AG09319 (cell line): ENCODE measurements at regions not wholly inside any gene's neighbourhood (a gene's known extent, or its start where the extent isn't known, plus 50 kb on each side); places are given as distances from the start of the nearest gene placed in this dataset.

ENCODE experiments used
- DNase-seq: peaks from one replicate; pipeline ENCODE4 v3.0.0-alpha.2; 2010; ENCODE audit warnings: low read depth; ENCODE audit errors: extremely low read depth
- TF ChIP-seq, protein P1 (sequence below): IDR thresholded peaks from 2 replicates; pipeline ENCODE4 v1.5.1; 2011; ENCODE audit warnings: low read depth, mild to moderate bottlenecking, inconsistent platforms, low read length, moderate library complexity

DNA sequence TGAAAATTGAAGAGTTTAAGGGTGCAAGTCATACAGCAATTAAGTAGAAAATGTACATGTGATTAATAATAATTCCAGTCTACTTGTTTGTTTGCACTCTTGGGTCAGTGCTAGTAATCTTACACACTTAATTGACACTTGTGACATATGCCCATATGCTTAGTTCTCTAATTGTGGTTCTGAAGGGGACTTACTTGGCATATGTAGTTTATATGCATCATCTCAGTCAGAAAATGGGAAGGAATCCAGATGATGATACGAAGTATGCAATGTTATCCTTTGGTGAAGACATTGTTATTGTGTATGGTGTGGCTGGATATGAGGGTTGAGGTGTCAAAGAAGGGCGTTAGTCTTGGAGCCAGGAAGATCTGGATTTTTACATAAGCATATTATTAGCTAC is 193.5 kb upstream of the HDAC9 start:
- DNase-seq, result no peak
- TF ChIP-seq, protein P1, sequence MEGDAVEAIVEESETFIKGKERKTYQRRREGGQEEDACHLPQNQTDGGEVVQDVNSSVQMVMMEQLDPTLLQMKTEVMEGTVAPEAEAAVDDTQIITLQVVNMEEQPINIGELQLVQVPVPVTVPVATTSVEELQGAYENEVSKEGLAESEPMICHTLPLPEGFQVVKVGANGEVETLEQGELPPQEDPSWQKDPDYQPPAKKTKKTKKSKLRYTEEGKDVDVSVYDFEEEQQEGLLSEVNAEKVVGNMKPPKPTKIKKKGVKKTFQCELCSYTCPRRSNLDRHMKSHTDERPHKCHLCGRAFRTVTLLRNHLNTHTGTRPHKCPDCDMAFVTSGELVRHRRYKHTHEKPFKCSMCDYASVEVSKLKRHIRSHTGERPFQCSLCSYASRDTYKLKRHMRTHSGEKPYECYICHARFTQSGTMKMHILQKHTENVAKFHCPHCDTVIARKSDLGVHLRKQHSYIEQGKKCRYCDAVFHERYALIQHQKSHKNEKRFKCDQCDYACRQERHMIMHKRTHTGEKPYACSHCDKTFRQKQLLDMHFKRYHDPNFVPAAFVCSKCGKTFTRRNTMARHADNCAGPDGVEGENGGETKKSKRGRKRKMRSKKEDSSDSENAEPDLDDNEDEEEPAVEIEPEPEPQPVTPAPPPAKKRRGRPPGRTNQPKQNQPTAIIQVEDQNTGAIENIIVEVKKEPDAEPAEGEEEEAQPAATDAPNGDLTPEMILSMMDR, result no peak

DNA sequence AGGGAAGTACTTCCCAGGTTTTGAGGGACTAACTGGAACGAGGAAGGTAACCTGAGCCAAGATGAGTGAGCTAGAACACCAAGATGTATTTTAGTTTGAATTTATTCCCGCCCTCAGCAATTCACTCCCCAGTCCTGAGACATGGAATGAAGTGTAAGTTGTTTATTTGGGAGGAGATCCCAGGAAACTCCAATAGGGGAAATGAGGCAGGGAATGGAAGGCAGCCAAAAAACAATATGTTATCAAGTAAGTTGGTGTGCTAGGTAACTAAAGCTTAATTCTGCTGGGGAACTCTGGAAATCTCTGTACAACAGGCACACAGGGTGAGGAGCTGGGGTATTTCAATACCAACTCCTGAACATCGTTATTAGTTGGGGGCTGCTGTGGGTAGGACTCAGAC is 189.7 kb upstream of the HDAC9 start:
- TF ChIP-seq, protein P1, result no peak

GRCh38 chr7:18306696-18307095 is 188.9 kb upstream of the HDAC9 start:
- TF ChIP-seq, protein P1, result no peak
- no peak for DNase-seq

More for the DNA sequence above, 189.7 kb upstream of the HDAC9 start:
- no peak for DNase-seq

DNA sequence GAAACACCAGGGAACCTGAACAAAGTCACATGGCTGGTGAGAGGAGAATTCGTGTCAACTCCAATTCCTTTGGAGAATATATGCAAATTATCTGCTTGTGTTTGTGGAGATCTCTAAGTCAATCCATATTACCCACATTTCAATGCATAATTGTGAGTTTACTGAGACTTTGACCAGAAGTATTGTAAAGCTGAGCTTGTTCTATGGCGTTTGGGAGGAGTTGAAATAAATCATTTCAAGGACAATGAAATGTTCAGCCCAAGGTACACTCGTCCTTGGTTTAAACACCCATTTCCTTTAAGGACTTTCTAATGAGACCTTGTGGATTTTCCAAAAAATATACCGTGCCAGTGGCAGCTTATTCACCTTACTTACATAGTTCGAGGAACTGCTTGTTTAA is 186.6 kb upstream of the HDAC9 start:
- DNase-seq, result no peak
- TF ChIP-seq, protein P1, result no peak

DNA sequence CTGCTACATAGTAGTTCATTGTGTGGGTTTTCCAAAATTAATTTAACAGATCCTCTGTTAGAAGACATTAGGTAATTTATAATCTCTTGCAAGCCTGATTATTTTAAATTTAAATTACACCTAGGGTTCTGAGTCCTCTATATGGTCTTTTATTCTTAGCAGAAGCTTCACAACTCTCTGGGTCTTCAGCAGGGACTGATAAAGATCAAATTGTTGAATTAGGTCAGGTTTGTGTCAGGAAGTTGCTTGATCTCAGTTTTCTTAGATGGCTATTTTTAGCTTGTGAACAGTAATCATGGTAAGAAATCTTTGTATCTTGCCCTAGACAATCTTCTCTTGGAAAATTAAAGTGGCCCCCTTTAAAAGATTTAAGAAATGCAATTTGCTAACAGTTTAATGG is 183.1 kb upstream of the HDAC9 start:
- no peak for DNase-seq
- TF ChIP-seq, protein P1, result no peak

- TF ChIP-seq, protein P1, result no peak
- DNase-seq, result no peak
Measured at GRCh38 chr7:18313965-18314364, 181.6 kb upstream of the HDAC9 start.

GRCh38 chr7:18315241-18315640 is 180.3 kb upstream of the HDAC9 start:
- TF ChIP-seq, protein P1, result no peak
- no peak for DNase-seq
